ENCODE measurements at regions not wholly inside any gene's neighbourhood (a gene's known extent, or its start where the extent isn't known, plus 50 kb on each side); places are given as distances from the start of the nearest gene placed in this dataset.
A peak's percentile ranks its signal among the peaks of the same experiment; 100 is the strongest.

DNA sequence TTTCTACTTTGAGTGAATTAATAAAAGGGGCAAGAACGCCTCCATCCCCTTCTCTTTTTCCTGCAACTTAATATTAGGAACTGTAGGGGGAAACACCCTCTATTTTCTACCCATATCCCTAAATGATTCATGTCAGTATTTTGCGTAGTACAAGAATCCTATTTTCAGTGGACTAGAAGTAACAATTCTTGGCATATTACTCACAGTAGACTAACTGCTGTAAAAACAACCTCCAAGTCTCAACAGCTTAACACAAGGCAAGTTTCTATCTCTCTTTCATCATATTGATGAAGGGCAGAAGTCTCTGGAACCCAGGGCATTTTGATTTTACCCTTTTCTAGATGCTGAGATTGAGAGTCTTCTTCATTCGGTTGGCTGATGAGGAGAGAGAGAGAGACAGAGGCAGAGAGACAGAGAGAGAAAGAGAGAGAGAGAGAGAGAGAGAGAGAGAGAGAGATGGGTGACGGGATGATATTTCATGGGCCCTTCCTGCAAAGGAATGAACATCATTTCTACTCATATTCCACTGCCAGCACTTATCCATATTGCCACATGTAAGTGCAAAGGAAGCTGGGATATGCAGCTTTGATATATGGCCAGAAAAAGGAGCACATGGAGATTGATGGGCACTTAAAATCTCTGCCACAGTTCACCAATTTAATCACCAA lies 481.6 kb downstream of the LPIN1 start:
- Histone ChIP-seq H3K4me3 (no peak overlapping the region), H3K36me3 (no peaks in the 10 kb centered on the region), H3K27me3 (no peaks in the 10 kb centered on the region), H3K4me1 (no peaks in the 10 kb centered on the region), H3K27ac (no peak overlapping the region), H3K9me3 (replicated peaks) (peaks cover 11% of the 10 kb centered on the region)
- no peak for DNase-seq

GRCh38 chr2:12231288-12231687 lies 484.9 kb downstream of the LPIN1 start:
- no peak overlapping the region for H3K4me3 ChIP-seq
- H3K9me3 ChIP-seq (replicated peaks): no peaks in the 10 kb centered on the region
- no peak for DNase-seq
- no peaks in the 10 kb centered on the region for H3K27me3 ChIP-seq
- H3K36me3 ChIP-seq: no peaks in the 10 kb centered on the region
- H3K4me1 ChIP-seq: no peaks in the 10 kb centered on the region
- H3K27ac ChIP-seq: no peak overlapping the region

DNA sequence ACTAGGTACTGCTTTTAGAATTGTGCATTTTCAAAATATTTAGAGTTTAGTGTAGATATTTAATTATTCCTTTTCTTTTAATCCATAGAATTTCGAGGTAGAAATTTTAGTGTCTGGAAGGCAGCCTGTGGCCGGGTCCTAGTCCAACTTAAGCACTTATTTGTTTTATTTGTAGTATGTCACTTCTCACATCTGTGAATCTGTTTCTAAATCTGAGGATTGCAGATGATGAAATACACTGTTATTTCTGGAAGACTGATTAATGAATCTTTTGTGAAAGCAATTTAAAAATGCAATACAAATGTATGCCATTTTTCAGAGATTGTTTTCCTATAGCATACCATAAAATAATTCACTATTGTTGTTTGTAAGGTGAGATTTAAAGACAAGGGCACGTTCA lies 483.9 kb upstream of the TRIB2 start:
- no peak for DNase-seq
- H3K4me1 ChIP-seq: no peaks in the 10 kb centered on the region

DNA sequence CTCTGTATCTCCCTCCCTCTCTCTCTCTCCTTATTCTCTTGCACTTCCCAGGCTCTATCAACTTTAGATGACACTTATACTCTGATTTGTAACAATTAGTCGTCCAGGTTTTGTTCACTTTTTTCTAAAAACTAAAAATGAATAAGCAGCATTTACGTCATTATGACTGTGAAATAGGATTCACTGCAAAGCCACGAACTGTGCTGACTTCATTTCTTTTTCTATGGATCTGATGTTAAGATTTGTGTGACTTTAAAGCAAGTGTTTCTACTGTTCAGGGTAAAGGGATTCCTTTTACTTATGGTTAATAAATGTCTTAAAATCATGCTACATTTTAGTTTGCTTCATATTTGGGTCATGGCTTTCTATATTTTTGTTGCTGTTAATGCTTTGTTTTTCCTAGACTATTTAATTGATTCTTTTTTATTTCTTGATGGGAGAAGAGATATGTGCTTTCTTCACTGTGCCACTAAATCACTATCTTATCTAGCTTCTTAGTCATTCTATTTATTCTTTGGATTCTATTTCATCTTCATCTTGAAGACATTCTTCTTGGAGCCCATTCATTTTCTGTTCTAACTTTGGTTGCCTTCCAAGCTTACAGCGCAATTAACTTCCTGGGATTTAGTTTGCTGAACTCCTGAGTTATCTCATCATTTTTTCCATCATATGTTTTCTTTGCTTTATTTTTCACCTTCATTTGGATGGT lies 480.4 kb upstream of the TRIB2 start:
- Histone ChIP-seq H3K9me3 (replicated peaks) (no peaks in the 10 kb centered on the region), H3K27me3 (no peaks in the 10 kb centered on the region), H3K4me1 (no peaks in the 10 kb centered on the region), H3K4me3 (no peak overlapping the region), H3K27ac (no peak overlapping the region), H3K36me3 (no peaks in the 10 kb centered on the region)
- no peak for DNase-seq

More for the DNA sequence above, 483.9 kb upstream of the TRIB2 start:
- H3K36me3 ChIP-seq: no peaks in the 10 kb centered on the region
- H3K27me3 ChIP-seq: no peaks in the 10 kb centered on the region
- no peaks in the 10 kb centered on the region for H3K9me3 ChIP-seq (replicated peaks)
- no peak overlapping the region for H3K4me3 ChIP-seq
- no peak overlapping the region for H3K27ac ChIP-seq

DNA sequence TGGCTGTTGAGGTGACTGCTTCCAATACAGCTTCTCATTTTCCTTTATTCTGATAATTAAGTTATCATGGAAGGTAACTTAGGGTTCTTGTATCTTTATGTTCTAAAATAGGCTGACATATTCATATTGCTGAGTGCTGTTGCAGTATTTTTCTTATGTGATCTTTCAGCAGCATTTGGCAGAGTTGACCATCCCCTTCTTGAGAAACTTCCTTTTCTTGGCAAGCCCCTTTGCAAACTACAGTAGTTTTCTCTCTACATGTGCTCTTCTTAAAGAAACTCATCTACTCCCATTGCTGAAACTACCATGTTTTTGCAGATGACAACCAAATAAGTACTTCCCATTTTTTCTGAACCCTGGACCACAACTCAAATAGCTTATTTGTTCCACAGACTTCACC lies 476.5 kb upstream of the TRIB2 start:
- Histone ChIP-seq H3K9me3 (replicated peaks) (no peaks in the 10 kb centered on the region), H3K27ac (no peak overlapping the region), H3K27me3 (no peaks in the 10 kb centered on the region), H3K4me3 (no peak overlapping the region), H3K36me3 (no peaks in the 10 kb centered on the region), H3K4me1 (no peaks in the 10 kb centered on the region)
- DNase-seq: no peak

DNA sequence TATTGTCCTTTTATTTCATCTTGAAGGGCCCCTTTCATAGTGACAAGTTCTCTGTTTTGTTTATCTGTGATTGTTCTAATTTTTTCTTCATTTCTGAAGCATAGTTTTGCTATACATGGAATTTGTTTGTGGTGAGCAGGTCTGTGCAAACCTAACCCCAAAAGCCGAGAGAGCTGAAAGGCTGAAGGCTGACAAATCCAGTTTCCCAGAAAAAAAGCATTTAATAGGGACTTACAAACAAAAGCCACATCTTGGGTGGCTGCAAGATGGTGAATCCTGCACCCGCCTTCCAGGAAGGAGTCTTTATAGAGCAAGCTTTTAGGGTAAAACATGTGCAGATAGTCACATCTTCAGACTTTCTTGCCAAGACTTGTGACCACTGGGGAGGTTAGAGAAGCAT lies 473.4 kb upstream of the TRIB2 start:
- H3K27me3 ChIP-seq: no peaks in the 10 kb centered on the region
- H3K36me3 ChIP-seq: no peaks in the 10 kb centered on the region
- no peak for DNase-seq
- no peaks in the 10 kb centered on the region for H3K9me3 ChIP-seq (replicated peaks)
- no peaks in the 10 kb centered on the region; the same call in 1 of the 2 replicates for H3K4me1 ChIP-seq
- no peak overlapping the region for H3K4me3 ChIP-seq
- H3K27ac ChIP-seq: no peak overlapping the region

DNA sequence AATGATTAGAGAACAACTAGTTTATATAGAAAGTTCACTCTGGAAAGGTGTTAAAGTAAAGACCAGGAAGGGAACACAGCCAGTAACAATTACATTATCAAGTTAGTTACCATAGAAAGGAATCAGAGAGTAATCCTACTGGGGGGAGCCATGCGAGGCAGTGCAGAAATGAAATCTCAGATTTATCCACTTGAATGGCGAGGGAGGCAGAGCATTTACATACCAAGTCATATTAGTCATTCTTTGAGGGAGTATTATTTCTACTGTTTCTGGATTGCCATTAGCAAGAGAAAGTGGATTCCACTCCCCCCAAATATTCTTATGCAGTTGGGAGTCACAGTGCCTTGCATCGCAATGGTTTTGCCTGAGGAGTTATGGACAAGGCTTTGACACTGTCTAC lies 472.7 kb upstream of the TRIB2 start:
- H3K4me3 ChIP-seq: no peak overlapping the region
- H3K27ac ChIP-seq: no peak overlapping the region
- H3K27me3 ChIP-seq: no peaks in the 10 kb centered on the region
- no peaks in the 10 kb centered on the region for H3K36me3 ChIP-seq
- no peak for DNase-seq
- H3K4me1 ChIP-seq: no peaks in the 10 kb centered on the region; the same call in 1 of the 2 replicates
- H3K9me3 ChIP-seq (replicated peaks): no peaks in the 10 kb centered on the region

GRCh38 chr2:12251121-12251520 lies 465.6 kb upstream of the TRIB2 start:
- H3K4me3 ChIP-seq: no peak overlapping the region
- peak in 1 of 2 experiments; percentile 12 for DNase-seq
- H3K4me1 ChIP-seq: no peaks in the 10 kb centered on the region; the same call in 1 of the 2 replicates
- H3K27me3 ChIP-seq: no peaks in the 10 kb centered on the region
- no peaks in the 10 kb centered on the region for H3K36me3 ChIP-seq
- H3K9me3 ChIP-seq (replicated peaks): no peaks in the 10 kb centered on the region
- H3K27ac ChIP-seq: no peak overlapping the region

DNA sequence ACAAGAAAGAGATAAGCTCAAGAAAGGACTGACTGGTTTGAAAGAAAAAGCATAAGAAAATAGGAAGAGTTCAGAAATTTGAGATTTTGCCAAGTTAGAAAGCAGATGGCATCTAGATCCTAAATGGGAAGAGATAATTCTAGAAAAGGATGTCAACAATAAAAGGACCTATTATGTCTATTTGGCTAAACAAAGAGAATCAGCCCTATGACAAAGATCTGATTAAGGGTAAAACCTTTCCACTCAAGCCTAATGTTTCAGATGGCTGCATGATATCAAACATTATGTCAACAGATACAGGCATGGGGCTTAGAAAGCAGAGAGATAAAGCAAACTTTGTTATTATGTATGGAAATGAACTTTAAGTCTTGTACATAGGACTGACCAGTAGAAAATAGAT lies 465.0 kb upstream of the TRIB2 start:
- H3K4me3 ChIP-seq: no peak overlapping the region
- H3K4me1 ChIP-seq: no peaks in the 10 kb centered on the region; the same call in 1 of the 2 replicates
- H3K36me3 ChIP-seq: no peaks in the 10 kb centered on the region
- H3K9me3 ChIP-seq (replicated peaks): no peaks in the 10 kb centered on the region
- DNase-seq: no peak
- no peak overlapping the region for H3K27ac ChIP-seq
- H3K27me3 ChIP-seq: no peaks in the 10 kb centered on the region

DNA sequence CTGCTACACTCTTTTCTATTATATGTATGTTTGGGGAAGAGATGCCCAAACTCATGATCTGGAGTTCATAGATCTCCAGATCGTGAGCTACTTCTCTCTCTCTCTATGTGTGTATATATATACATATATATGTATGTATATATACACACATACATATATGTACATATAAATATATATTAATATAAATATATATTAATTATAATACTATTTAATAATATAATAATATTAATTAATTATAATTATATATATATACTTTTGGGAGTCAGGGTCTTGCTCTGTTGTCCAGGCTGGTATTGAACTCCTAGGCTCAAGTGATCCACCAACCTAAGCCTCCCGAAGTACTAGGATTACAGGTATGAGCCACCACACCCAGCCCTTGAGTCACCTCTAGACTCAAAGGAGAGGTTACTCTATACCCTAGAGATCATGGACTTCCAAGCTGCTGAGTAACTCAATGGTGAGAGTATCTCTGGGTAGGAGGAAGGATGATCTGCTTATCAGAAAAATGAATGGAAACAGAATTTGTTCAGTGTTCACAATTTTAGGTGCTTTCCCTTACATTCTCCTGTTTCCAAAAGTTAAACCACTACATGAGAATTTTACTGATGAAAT lies 463.5 kb upstream of the TRIB2 start:
- H3K27me3 ChIP-seq: no peaks in the 10 kb centered on the region
- H3K36me3 ChIP-seq: no peaks in the 10 kb centered on the region
- H3K27ac ChIP-seq: no peak overlapping the region
- H3K4me1 ChIP-seq: no peaks in the 10 kb centered on the region; the same call in 1 of the 2 replicates
- H3K9me3 ChIP-seq (replicated peaks): no peaks in the 10 kb centered on the region
- no peak for DNase-seq
- no peak overlapping the region for H3K4me3 ChIP-seq

GRCh38 chr2:12254280-12254860 lies 462.4 kb upstream of the TRIB2 start:
- no peak overlapping the region for H3K4me3 ChIP-seq
- H3K27me3 ChIP-seq: no peaks in the 10 kb centered on the region
- no peak for DNase-seq
- no peaks in the 10 kb centered on the region; the same call in 1 of the 2 replicates for H3K4me1 ChIP-seq
- H3K27ac ChIP-seq: no peak overlapping the region
- H3K9me3 ChIP-seq (replicated peaks): no peaks in the 10 kb centered on the region
- no peaks in the 10 kb centered on the region for H3K36me3 ChIP-seq

DNA sequence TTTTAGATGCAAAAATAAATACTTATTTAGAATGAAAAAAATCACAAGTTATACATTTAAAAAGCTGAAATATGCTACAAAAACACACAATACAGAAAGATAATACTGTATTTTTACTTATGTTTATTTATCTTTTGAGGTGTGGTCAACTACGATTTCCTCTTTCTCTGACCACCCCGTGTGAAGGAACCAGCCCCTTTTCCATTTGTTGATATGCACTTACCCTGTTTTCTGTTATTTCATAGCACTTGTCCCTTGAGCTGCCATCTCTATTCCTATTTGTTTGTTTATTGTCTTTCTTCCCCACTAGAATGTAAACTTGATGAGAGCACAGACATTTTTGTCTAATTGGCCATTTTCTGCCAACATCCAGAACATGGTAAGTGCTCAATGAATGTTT lies 460.5 kb upstream of the TRIB2 start:
- Histone ChIP-seq H3K27me3 (no peaks in the 10 kb centered on the region), H3K27ac (no peak overlapping the region), H3K4me3 (no peak overlapping the region), H3K36me3 (no peaks in the 10 kb centered on the region), H3K9me3 (replicated peaks) (no peaks in the 10 kb centered on the region), H3K4me1 (no peaks in the 10 kb centered on the region)
- DNase-seq: peak in 1 of 2 experiments; percentile 9

GRCh38 chr2:12257476-12257875 lies 459.3 kb upstream of the TRIB2 start:
- no peak overlapping the region for H3K27ac ChIP-seq
- no peaks in the 10 kb centered on the region for H3K9me3 ChIP-seq (replicated peaks)
- H3K36me3 ChIP-seq: no peaks in the 10 kb centered on the region
- H3K27me3 ChIP-seq: no peaks in the 10 kb centered on the region
- H3K4me1 ChIP-seq: peaks cover 7% of the 10 kb centered on the region; the same call in 1 of the 2 replicates
- H3K4me3 ChIP-seq: no peak overlapping the region
- DNase-seq: no peak

DNA sequence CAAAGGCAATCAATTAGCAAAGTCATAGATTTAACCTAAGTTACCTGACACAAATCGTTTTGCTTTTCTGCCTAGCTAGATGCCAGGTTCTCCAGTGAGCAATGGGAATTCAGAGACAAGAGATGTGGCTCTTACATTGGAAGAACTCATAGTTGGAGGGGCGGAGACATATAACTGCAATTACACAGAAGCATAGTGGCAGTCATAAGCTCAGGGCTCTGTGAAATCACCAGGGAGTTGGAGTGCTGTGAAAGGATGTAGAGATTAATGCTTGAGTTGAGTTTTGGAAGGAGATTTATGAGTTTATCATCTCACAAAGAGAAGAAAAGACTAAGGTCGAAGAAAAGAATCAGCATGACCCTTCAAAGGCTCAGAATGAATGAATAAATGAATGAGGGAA lies 457.2 kb upstream of the TRIB2 start:
- Histone ChIP-seq H3K36me3 (no peaks in the 10 kb centered on the region), H3K4me3 (no peak overlapping the region), H3K27ac (no peak overlapping the region), H3K4me1 (peaks cover 7% of the 10 kb centered on the region; the same call in 1 of the 2 replicates), H3K9me3 (replicated peaks) (no peaks in the 10 kb centered on the region), H3K27me3 (no peaks in the 10 kb centered on the region)
- no peak for DNase-seq

All from SJCRH30 (cell line).